Endodermal cell (in vitro differentiated cells): ENCODE measurements at regions not wholly inside any gene's neighbourhood (a gene's known extent, or its start where the extent isn't known, plus 50 kb on each side); places are given as distances from the start of the nearest gene placed in this dataset.

ENCODE experiments used
- DNase-seq: peaks from one replicate; pipeline ENCODE4 v3.0.0-alpha.2; 2017
- H3K27ac ChIP-seq: 2 replicates; pipeline ENCODE4 v1.5.1; 2013; ENCODE audit warnings: mild to moderate bottlenecking, low read depth, low read length, moderate library complexity
- H3K27me3 ChIP-seq: 2 replicates; pipeline ENCODE4 v1.6.1; 2013; ENCODE audit warnings: mild to moderate bottlenecking, low read length, moderate library complexity; ENCODE audit not compliant: insufficient read depth, control insufficient read depth, poor library complexity, severe bottlenecking
- H3K36me3 ChIP-seq: 2 replicates; pipeline ENCODE4 v1.7.0; 2013; ENCODE audit warnings: mild to moderate bottlenecking, low read length, moderate library complexity; ENCODE audit not compliant: control insufficient read depth, insufficient read depth
- H3K4me1 ChIP-seq: one replicate; pipeline ENCODE4 v1.7.0; 2013; ENCODE audit warnings: low read length; ENCODE audit not compliant: control insufficient read depth, insufficient read depth
- H3K4me3 ChIP-seq: 2 replicates; pipeline ENCODE4 v1.5.1; 2013; ENCODE audit warnings: mild to moderate bottlenecking, low read length, moderate library complexity
- H3K9ac ChIP-seq: 2 replicates; pipeline ENCODE4 v1.6.1; 2013; ENCODE audit warnings: mild to moderate bottlenecking, low read length, moderate library complexity; ENCODE audit not compliant: poor library complexity, severe bottlenecking; ENCODE audit errors: extremely low read depth
- H3K9me3 ChIP-seq: 2 replicates; pipeline ENCODE4 v1.6.1; 2013; ENCODE audit warnings: mild to moderate bottlenecking, low read length, moderate library complexity; ENCODE audit not compliant: control insufficient read depth
- H3K27ac Mint-ChIP-seq: 2 replicates; pipeline ENCODE4 v1.8.0; 2020; ENCODE audit warnings: mixed read lengths
- H3K27me3 Mint-ChIP-seq: 2 replicates; pipeline ENCODE4 v1.8.0; 2021; ENCODE audit warnings: mild to moderate bottlenecking, mixed read lengths; ENCODE audit not compliant: insufficient read depth
- H3K36me3 Mint-ChIP-seq: 2 replicates; pipeline ENCODE4 v1.8.0; 2020; ENCODE audit warnings: low read depth, mixed read lengths
- H3K4me1 Mint-ChIP-seq: 2 replicates; pipeline ENCODE4 v1.8.0; 2020; ENCODE audit warnings: mixed read lengths
- H3K4me3 Mint-ChIP-seq: 2 replicates; pipeline ENCODE4 v1.8.0; 2020; ENCODE audit warnings: mild to moderate bottlenecking, moderate library complexity, mixed read lengths
- H3K9me3 Mint-ChIP-seq: 2 replicates; pipeline ENCODE4 v1.8.0; 2020; ENCODE audit warnings: mild to moderate bottlenecking, mixed read lengths
- CTCF ChIP-seq: fragments of 200-600 bp; sonication (generic); conservative IDR thresholded peaks from 2 replicates; pipeline ENCODE4 v1.5.0; 2021; ENCODE audit warnings: antibody characterized with exemption, mild to moderate bottlenecking
- WGBS, 2 experiments: methylation state at CpG; one replicate each; pipeline versions ENCODE4 v1.1.5 to v1.1.7; 2013; ENCODE audit warnings: missing lambda C conversion rate in 2 of 2, mixed read lengths in 1 of 2; ENCODE audit not compliant: insufficient coverage in 1 of 2, insufficient read length in 1 of 2; 5-methylcytosine and 5-hydroxymethylcytosine counted together

DNA sequence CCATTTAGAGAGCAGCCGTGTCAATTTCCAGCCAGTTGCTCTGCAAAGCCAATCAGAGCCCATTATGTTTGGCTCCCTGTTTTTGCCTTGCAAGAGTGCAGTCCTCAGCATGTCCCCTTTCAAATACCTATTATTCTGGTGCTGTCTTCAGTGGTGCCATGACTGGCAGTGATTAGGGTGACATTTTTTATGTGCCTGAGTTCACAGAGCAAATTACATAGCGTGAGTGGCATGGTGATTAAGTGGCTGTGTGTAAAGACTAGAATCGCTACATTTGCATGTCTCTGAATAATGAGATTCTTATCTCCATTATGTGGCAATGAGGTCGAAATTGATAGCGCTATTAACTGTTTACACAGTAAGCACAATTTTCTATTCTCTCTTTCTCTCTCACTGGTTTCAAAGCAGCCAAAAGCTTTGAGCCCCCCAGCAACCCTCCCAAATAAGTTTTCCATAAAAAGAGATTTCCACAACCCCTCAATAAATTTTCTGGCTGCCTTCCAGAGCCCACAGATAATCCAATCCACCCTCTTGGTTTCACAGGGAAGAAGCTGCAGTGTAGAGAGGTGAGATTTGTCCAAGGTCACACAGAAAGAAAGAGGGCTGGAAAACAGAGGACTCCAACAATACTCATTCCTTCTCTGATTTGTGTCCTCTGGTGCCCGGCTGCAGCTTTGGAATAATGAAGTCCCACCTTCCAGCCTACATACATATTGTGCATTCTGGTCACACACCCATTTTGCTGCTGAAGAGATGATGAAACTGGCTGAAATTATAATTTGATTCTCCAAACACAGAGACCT is 58.8 kb upstream of the NUDT4 start:
- no peak overlapping the region for H3K9ac ChIP-seq
- TF ChIP-seq CTCF, result no peak
- 90 to 93% methylated on average over 4 to 6 of the region's 6 CpGs for WGBS, 2 experiments
- no peak for DNase-seq
- H3K9me3 Mint-ChIP-seq, result peaks cover 3% of the 10 kb centered on the region
- H3K4me3 Mint-ChIP-seq, result no peak overlapping the region
- no peaks in the 10 kb centered on the region for H3K4me1 ChIP-seq
- H3K27ac Mint-ChIP-seq, result no peak overlapping the region
- no peak overlapping the region for H3K4me3 ChIP-seq
- H3K27me3 ChIP-seq, result no peaks in the 10 kb centered on the region
- H3K9me3 ChIP-seq, result no peaks in the 10 kb centered on the region
- no peaks in the 10 kb centered on the region for H3K36me3 ChIP-seq
- no peaks in the 10 kb centered on the region for H3K27me3 Mint-ChIP-seq
- H3K27ac ChIP-seq, result peak overlapping the region; percentile 64
- no peaks in the 10 kb centered on the region for H3K36me3 Mint-ChIP-seq
- H3K4me1 Mint-ChIP-seq, result peaks cover 8% of the 10 kb centered on the region

GRCh38 chr12:93319523-93320050 is 58.1 kb upstream of the NUDT4 start:
- Histone ChIP-seq H3K36me3 (no peaks in the 10 kb centered on the region), H3K4me3 (no peak overlapping the region), H3K27me3 (no peaks in the 10 kb centered on the region), H3K9ac (no peak overlapping the region), H3K9me3 (no peaks in the 10 kb centered on the region), H3K4me1 (no peaks in the 10 kb centered on the region), H3K27ac (no peak overlapping the region)
- 88 to 100% methylated on average over 3 to 5 of the region's 5 CpGs for WGBS, 2 experiments
- Mint-ChIP-seq H3K27ac (no peak overlapping the region), H3K36me3 (no peaks in the 10 kb centered on the region), H3K9me3 (peaks cover 3% of the 10 kb centered on the region), H3K27me3 (no peaks in the 10 kb centered on the region), H3K4me3 (no peak overlapping the region), H3K4me1 (peaks cover 8% of the 10 kb centered on the region)
- no peak for TF ChIP-seq CTCF
- no peak for DNase-seq

- no peak overlapping the region for H3K4me3 ChIP-seq
- H3K9me3 ChIP-seq, result no peaks in the 10 kb centered on the region
- WGBS, 2 experiments, result 91% methylated on average over 1 of the region's 2 CpGs; no CpG with 5 or more reads in 1 of the 2 experiments
- no peak overlapping the region for H3K27ac Mint-ChIP-seq
- no peak for DNase-seq
- TF ChIP-seq CTCF, result no peak
- no peak overlapping the region for H3K27ac ChIP-seq
- peaks cover 2% of the 10 kb centered on the region for H3K4me1 Mint-ChIP-seq
- no peak overlapping the region for H3K9ac ChIP-seq
- H3K4me3 Mint-ChIP-seq, result no peak overlapping the region
- H3K27me3 ChIP-seq, result no peaks in the 10 kb centered on the region
- no peaks in the 10 kb centered on the region for H3K4me1 ChIP-seq
- no peaks in the 10 kb centered on the region for H3K36me3 ChIP-seq
- H3K9me3 Mint-ChIP-seq, result no peaks in the 10 kb centered on the region
- no peaks in the 10 kb centered on the region for H3K36me3 Mint-ChIP-seq
- no peaks in the 10 kb centered on the region for H3K27me3 Mint-ChIP-seq
These were observed 54.9 kb upstream of the NUDT4 start for GRCh38 chr12:93322784-93323183.
